ENCODE measurements at regions not wholly inside any gene's neighbourhood (a gene's known extent, or its start where the extent isn't known, plus 50 kb on each side); places are given as distances from the start of the nearest gene placed in this dataset.

DNA sequence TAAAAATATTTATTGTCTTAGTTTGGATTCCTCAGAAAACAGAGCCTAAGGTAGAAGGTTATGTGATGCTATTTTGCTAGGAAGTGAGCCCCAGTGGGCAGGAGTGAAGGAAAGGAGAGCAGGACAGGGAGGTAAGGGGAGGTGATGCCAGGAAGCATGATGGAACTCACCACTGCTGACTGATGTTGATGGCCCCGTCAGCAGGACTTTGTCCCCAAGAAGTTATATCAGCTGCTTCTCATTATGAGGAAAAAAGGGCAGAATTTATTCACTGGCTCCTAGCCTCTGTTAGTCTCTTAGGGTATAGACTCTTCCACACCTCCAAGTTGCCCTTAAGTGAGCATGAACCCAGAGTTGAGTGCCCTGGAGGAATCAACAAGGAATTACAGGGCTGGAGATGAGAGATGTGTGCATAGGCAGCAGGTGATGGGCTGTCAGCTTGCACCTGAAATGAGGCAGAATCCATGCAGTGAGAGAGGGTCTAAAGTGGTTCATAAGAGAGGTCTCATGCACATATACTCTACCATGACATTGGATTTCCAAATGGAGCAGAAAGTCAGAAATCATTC is 120.6 kb upstream of the NIPBL start:
- TF ChIP-seq, protein P1, sequence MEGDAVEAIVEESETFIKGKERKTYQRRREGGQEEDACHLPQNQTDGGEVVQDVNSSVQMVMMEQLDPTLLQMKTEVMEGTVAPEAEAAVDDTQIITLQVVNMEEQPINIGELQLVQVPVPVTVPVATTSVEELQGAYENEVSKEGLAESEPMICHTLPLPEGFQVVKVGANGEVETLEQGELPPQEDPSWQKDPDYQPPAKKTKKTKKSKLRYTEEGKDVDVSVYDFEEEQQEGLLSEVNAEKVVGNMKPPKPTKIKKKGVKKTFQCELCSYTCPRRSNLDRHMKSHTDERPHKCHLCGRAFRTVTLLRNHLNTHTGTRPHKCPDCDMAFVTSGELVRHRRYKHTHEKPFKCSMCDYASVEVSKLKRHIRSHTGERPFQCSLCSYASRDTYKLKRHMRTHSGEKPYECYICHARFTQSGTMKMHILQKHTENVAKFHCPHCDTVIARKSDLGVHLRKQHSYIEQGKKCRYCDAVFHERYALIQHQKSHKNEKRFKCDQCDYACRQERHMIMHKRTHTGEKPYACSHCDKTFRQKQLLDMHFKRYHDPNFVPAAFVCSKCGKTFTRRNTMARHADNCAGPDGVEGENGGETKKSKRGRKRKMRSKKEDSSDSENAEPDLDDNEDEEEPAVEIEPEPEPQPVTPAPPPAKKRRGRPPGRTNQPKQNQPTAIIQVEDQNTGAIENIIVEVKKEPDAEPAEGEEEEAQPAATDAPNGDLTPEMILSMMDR (IDR thresholded peaks at IDR 0.05) = no peak
- no peak for TF ChIP-seq ZFX (IDR thresholded peaks at IDR 0.05; ENCODE audit: borderline replicate concordance)
